NCI-H524 (cell line): ENCODE measurements at regions not wholly inside any gene's neighbourhood (a gene's known extent, or its start where the extent isn't known, plus 50 kb on each side); places are given as distances from the start of the nearest gene placed in this dataset.
"Not testable (repeated sequence)": the region's sequence is repeated elsewhere in the genome, so short reads cannot be mapped to it uniquely, and the experiment has no call there.

Experiments used
- DNase-seq, 2 experiments: peaks; one replicate each; lab custom pipeline; 2025; lab: John Stamatoyannopoulos, UW

- DNase-seq = no peak
Observed at GRCh38 chr3:157857440-157857839, 248.8 kb downstream of the SHOX2 start.

- DNase-seq = peak in 1 of 2 experiments; percentile 28
Observed at GRCh38 chr3:157856078-157856939, 249.9 kb downstream of the SHOX2 start.

- DNase-seq = not testable (repeated sequence)
Observed at GRCh38 chr3:157845839-157846238, 260.4 kb downstream of the SHOX2 start.

- DNase-seq = no peak
Observed at GRCh38 chr3:157844800-157845565, 261.2 kb downstream of the SHOX2 start.

GRCh38 chr3:157844216-157844615, 262.0 kb downstream of the SHOX2 start:
- DNase-seq = no peak

GRCh38 chr3:157841029-157841428, 265.2 kb downstream of the SHOX2 start:
- DNase-seq = no peak

GRCh38 chr3:157840564-157840963, 265.7 kb downstream of the SHOX2 start:
- DNase-seq = no peak

GRCh38 chr3:157838457-157838856, 267.8 kb downstream of the SHOX2 start:
- DNase-seq = no peak

- DNase-seq = no peak
Observed at GRCh38 chr3:157837336-157837735, 268.9 kb downstream of the SHOX2 start.

- DNase-seq = no peak
Observed at GRCh38 chr3:157836022-157836421, 270.2 kb downstream of the SHOX2 start.

- DNase-seq = no peak
Observed at GRCh38 chr3:157832588-157832987, 273.6 kb downstream of the SHOX2 start.

- no peak for DNase-seq
Observed at GRCh38 chr3:157830556-157831236, 275.5 kb downstream of the SHOX2 start.

GRCh38 chr3:157829786-157830185, 276.4 kb downstream of the SHOX2 start:
- no peak for DNase-seq

GRCh38 chr3:157824281-157824680, 281.9 kb downstream of the SHOX2 start:
- DNase-seq = no peak

GRCh38 chr3:157823050-157823449, 283.2 kb downstream of the SHOX2 start:
- DNase-seq = no peak

GRCh38 chr3:157820157-157820517, 286.1 kb downstream of the SHOX2 start:
- DNase-seq = no peak

GRCh38 chr3:157819270-157820156, 286.7 kb downstream of the SHOX2 start:
- DNase-seq = no peak

- no peak for DNase-seq
Observed at GRCh38 chr3:157816896-157817295, 289.3 kb downstream of the SHOX2 start.

- no peak for DNase-seq
Observed at GRCh38 chr3:157816296-157816695, 289.9 kb downstream of the SHOX2 start.

- no peak for DNase-seq
Observed at GRCh38 chr3:157815739-157816138, 290.5 kb downstream of the SHOX2 start.

GRCh38 chr3:157810924-157811718, 295.1 kb downstream of the SHOX2 start:
- DNase-seq = peak in 1 of 2 experiments; percentile 14
